ENCODE measurements at regions not wholly inside any gene's neighbourhood (a gene's known extent, or its start where the extent isn't known, plus 50 kb on each side); places are given as distances from the start of the nearest gene placed in this dataset.
"Not testable (repeated sequence)": the region's sequence is repeated elsewhere in the genome, so short reads cannot be mapped to it uniquely, and the experiment has no call there.

- H3K4me1 Mint-ChIP-seq, result peaks cover 10% of the 10 kb centered on the region
- no peak overlapping the region for H3K9ac ChIP-seq
These were observed 62.2 kb downstream of the CCNE1 start for GRCh38 chr19:29873801-29874575.

GRCh38 chr19:29875931-29876330 lies 64.1 kb downstream of the CCNE1 start:
- no peaks in the 10 kb centered on the region for H3K4me1 ChIP-seq
- Mint-ChIP-seq H3K27ac (no peak overlapping the region), H3K27me3 (ENCODE audit: insufficient read depth, low read depth) (peaks cover 16% of the 10 kb centered on the region), H3K4me1 (peaks cover 9% of the 10 kb centered on the region), H3K4me3 (no peak overlapping the region), H3K36me3 (no peaks in the 10 kb centered on the region), H3K9me3 (no peaks in the 10 kb centered on the region)
- H3K9me3 ChIP-seq (ENCODE audit: low read depth), result no peaks in the 10 kb centered on the region
- peaks cover 9% of the 10 kb centered on the region for H3F3A ChIP-seq (ENCODE audit: low read depth)
- H3K79me2 ChIP-seq (ENCODE audit: low read depth), result no peaks in the 10 kb centered on the region
- H4K20me1 ChIP-seq (ENCODE audit: low read depth), result no peaks in the 10 kb centered on the region
- TF ChIP-seq CTCF (IDR thresholded peaks at IDR 0.05) (no peak), EZH2 (IDR thresholded peaks at IDR 0.05) (no peak), EZH2phosphoT487 (IDR thresholded peaks at IDR 0.05) (no peak)
- H3K36me3 ChIP-seq, result no peaks in the 10 kb centered on the region
- no peak for DNase-seq (ENCODE audit: low spot score)
- no peak overlapping the region for H3K4me2 ChIP-seq
- peaks cover 40% of the 10 kb centered on the region for H3K27me3 ChIP-seq
- H3K27ac ChIP-seq, result no peak overlapping the region
- no peak overlapping the region for H3K4me3 ChIP-seq
- no peak overlapping the region for H3K9ac ChIP-seq
- H2AFZ ChIP-seq (replicated peaks), result no peak overlapping the region

More at GRCh38 chr19:29873801-29874575, 62.2 kb downstream of the CCNE1 start:
- H3K4me2 ChIP-seq, result peak overlapping the region; percentile 89
- H2AFZ ChIP-seq (replicated peaks), result peak overlapping the region; percentile 92
- H3K27me3 Mint-ChIP-seq (ENCODE audit: insufficient read depth, low read depth), result peaks cover 17% of the 10 kb centered on the region
- no peaks in the 10 kb centered on the region for H3K4me1 ChIP-seq
- TF ChIP-seq CTCF (IDR thresholded peaks at IDR 0.05) (peak; percentile 2), EZH2phosphoT487 (IDR thresholded peaks at IDR 0.05) (no peak), EZH2 (IDR thresholded peaks at IDR 0.05) (no peak)
- H3K36me3 Mint-ChIP-seq, result no peaks in the 10 kb centered on the region
- H4K20me1 ChIP-seq (ENCODE audit: low read depth), result no peaks in the 10 kb centered on the region
- H3K27me3 ChIP-seq, result peaks cover 41% of the 10 kb centered on the region
- H3K79me2 ChIP-seq (ENCODE audit: low read depth), result no peaks in the 10 kb centered on the region
- peaks cover 10% of the 10 kb centered on the region for H3F3A ChIP-seq (ENCODE audit: low read depth)
- peak overlapping the region; percentile 76 for H3K4me3 Mint-ChIP-seq
- H3K36me3 ChIP-seq, result no peaks in the 10 kb centered on the region
- H3K27ac ChIP-seq, result no peak overlapping the region
- no peaks in the 10 kb centered on the region for H3K9me3 ChIP-seq (ENCODE audit: low read depth)
- no peak overlapping the region for H3K27ac Mint-ChIP-seq
- peak overlapping the region; percentile 64 for H3K4me3 ChIP-seq
- H3K9me3 Mint-ChIP-seq, result no peaks in the 10 kb centered on the region
- DNase-seq (ENCODE audit: low spot score), result no peak

GRCh38 chr19:29876414-29876813 lies 64.6 kb downstream of the CCNE1 start:
- Mint-ChIP-seq H3K36me3 (no peaks in the 10 kb centered on the region), H3K27me3 (ENCODE audit: insufficient read depth, low read depth) (peaks cover 13% of the 10 kb centered on the region), H3K4me3 (no peak overlapping the region), H3K4me1 (peaks cover 5% of the 10 kb centered on the region), H3K9me3 (no peaks in the 10 kb centered on the region), H3K27ac (no peak overlapping the region)
- H3K4me2 ChIP-seq, result no peak overlapping the region
- no peaks in the 10 kb centered on the region for H3K9me3 ChIP-seq (ENCODE audit: low read depth)
- H3K4me3 ChIP-seq, result no peak overlapping the region
- no peaks in the 10 kb centered on the region for H3K36me3 ChIP-seq
- no peak overlapping the region for H3K9ac ChIP-seq
- TF ChIP-seq EZH2 (IDR thresholded peaks at IDR 0.05) (no peak), EZH2phosphoT487 (IDR thresholded peaks at IDR 0.05) (no peak), CTCF (IDR thresholded peaks at IDR 0.05) (no peak)
- peaks cover 36% of the 10 kb centered on the region for H3K27me3 ChIP-seq
- peaks cover 6% of the 10 kb centered on the region for H3F3A ChIP-seq (ENCODE audit: low read depth)
- no peak for DNase-seq (ENCODE audit: low spot score)
- no peaks in the 10 kb centered on the region for H4K20me1 ChIP-seq (ENCODE audit: low read depth)
- no peak overlapping the region for H3K27ac ChIP-seq
- H3K4me1 ChIP-seq, result no peaks in the 10 kb centered on the region
- H3K79me2 ChIP-seq (ENCODE audit: low read depth), result no peaks in the 10 kb centered on the region
- H2AFZ ChIP-seq (replicated peaks), result no peak overlapping the region

- H3K4me2 ChIP-seq; H3K36me3 Mint-ChIP-seq; H3K4me1 Mint-ChIP-seq; H3K36me3 ChIP-seq; H3K4me3 Mint-ChIP-seq; H3K9ac ChIP-seq; H3K9me3 Mint-ChIP-seq; H3K4me3 ChIP-seq; H3K27ac ChIP-seq; H3K79me2 ChIP-seq (ENCODE audit: low read depth); DNase-seq (ENCODE audit: low spot score); H4K20me1 ChIP-seq (ENCODE audit: low read depth); H3K9me3 ChIP-seq (ENCODE audit: low read depth); H3K4me1 ChIP-seq; H3K27ac Mint-ChIP-seq; H3F3A ChIP-seq (ENCODE audit: low read depth); H2AFZ ChIP-seq (replicated peaks): not testable (repeated sequence)
- peaks cover 13% of the 10 kb centered on the region for H3K27me3 Mint-ChIP-seq (ENCODE audit: insufficient read depth, low read depth)
- H3K27me3 ChIP-seq, result peaks cover 31% of the 10 kb centered on the region
These were observed 65.1 kb downstream of the CCNE1 start for GRCh38 chr19:29876908-29877307.
